GM19463 (cell line): ENCODE measurements at regions not wholly inside any gene's neighbourhood (a gene's known extent, or its start where the extent isn't known, plus 50 kb on each side); places are given as distances from the start of the nearest gene placed in this dataset.
"Not testable (repeated sequence)": the region's sequence is repeated elsewhere in the genome, so short reads cannot be mapped to it uniquely, and the experiment has no call there.

Experiments used
- ATAC-seq: cut with Tn5 transposase; IDR thresholded peaks from one replicate; pipeline ENCODE4 v1.9.1; 2021; ENCODE audit warnings: mild to moderate bottlenecking, moderate library complexity; ENCODE audit not compliant: unreplicated experiment

GRCh38 chrX:78603908-78604307, 55.2 kb downstream of the RTL3 start:
- ATAC-seq: no peak

DNA sequence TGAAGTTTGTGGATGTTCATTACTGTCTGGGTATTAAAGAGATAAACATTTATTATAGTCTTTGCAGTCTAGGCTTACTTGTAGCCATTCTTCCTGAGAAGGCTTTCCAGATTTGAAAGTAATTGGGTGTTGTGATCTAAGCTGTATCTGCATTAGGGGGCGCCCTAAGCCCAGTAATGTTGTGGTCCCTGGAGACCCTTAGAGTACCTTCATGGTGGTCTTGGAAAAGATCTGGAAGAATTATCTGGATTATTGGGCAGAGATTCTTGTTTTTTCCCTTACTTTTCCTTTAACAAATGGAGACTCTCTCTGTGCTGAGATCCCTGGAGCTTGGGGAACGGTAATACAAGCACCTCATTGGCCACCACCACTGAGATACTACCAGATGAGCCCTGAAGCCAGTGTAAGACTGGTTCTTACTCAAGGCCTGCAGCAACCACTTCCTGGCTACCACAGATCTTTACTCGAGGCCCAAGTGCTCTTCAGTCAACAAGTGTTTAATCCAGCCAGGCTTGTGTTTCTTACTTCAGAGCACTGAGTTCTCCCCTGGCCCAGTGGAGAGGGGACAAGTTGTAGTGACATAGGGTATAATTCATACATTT, 63.1 kb downstream of the RTL3 start:
- ATAC-seq: no peak

- ATAC-seq: no peak
Measured at GRCh38 chrX:78593701-78594100, 65.4 kb downstream of the RTL3 start.

- no peak for ATAC-seq
Measured at GRCh38 chrX:78592030-78592429, 67.1 kb downstream of the RTL3 start.

- no peak for ATAC-seq
Measured at GRCh38 chrX:78574306-78574705, 84.8 kb downstream of the RTL3 start.

DNA sequence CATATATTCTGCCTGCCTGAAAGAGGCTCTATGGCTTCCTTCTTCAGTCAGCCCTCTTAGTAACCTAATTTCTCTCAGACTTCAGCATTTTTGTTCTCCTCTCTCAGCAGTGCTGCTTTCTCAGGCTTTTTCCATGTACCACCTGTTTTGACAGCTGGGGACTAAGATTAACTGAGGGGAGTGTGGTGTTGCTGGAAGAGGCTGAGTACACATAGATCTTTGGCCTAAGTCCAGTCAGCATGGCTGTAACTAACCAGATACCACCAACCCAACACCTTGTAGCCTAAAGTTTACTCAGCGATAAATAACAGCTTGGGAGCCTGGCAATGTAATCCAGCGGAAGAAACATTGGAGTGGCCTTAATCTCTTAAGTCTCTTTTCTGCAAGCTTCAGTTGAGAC, 85.5 kb downstream of the RTL3 start:
- ATAC-seq: no peak

DNA sequence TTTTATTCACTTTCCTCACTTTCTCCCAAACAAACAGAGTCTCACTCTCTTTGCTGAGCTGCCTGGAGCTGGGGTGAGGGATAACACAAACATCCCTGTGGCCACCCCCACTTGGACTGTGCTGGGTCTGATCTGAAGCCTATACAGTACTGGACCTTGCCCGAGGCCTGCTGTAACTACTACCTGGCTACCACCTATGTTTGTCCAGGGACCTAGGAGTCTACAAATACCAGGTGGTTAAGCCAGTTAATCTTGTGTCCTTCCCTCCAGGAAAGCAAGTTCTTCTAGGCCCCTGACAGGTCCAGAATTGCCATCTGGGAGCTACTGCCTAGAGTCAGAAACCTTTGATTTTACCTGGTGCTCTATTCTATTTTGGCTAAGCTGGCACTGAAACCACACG, 87.3 kb downstream of the RTL3 start:
- ATAC-seq: no peak

- no peak for ATAC-seq
Measured at GRCh38 chrX:78555401-78555980, 103.6 kb downstream of the RTL3 start.

DNA sequence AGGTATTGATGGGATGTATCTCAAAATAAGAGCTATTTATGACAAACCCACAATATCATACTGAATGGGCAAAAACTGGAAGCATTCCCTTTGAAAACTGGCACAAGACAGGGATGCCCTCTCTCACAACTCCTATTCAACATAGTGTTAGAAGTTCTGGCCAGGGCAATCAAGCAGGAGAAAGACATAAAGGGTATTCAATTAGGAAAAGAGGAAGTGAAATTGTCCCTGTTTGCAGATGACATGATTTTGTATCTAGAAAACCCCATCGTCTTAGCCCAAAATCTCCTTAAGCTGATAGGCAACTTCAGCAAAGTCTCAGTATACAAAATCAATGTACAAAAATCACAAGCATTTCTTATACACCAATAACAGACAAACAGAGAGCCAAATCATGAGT, 106.5 kb downstream of the RTL3 start:
- not testable (repeated sequence) for ATAC-seq

- ATAC-seq: no peak
Measured at GRCh38 chrX:78548012-78548411, 111.1 kb downstream of the RTL3 start.

DNA sequence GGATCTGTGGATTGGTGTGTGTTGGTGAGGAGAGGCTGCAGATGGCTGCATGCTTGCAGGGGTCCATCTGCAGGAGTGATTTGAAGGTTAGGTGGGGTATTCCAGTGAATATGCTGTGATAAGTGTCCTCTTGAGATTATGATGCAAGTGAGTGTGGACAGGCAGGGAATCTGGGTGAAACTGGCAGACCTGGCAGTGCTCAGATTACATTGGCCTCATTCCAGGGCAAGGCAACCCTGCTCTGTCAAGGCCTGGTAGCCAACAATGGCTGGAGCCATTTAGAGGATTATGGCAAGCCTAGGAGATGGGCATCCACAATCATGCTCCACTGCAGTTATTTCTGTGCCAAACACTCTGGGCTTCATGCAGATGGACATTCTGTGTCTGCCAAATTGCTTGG, 113.9 kb downstream of the RTL3 start:
- ATAC-seq: no peak

DNA sequence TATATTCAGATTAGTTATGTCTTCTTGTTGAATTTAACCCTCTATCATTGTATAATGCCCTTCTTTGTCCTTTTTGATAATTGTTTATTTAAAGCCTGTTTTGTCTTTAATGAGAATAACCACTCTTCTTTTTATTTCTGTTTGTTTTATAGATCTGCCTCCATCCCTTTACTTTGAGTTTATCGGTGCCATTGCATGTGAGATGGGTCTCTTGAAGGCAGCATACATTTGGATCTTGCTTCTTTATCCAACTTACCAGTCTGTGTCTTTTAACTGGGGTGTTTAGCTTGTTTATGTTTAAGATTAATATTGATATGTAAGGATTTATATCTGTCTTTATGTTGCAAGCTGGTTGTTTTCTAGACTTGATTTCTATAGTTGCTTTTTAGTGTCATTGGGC, 115.8 kb downstream of the RTL3 start:
- ATAC-seq: no peak

GRCh38 chrX:78540171-78540570, 119.0 kb downstream of the RTL3 start:
- ATAC-seq: no peak

- ATAC-seq: no peak
Measured at GRCh38 chrX:78534221-78534620, 124.9 kb downstream of the RTL3 start.

DNA sequence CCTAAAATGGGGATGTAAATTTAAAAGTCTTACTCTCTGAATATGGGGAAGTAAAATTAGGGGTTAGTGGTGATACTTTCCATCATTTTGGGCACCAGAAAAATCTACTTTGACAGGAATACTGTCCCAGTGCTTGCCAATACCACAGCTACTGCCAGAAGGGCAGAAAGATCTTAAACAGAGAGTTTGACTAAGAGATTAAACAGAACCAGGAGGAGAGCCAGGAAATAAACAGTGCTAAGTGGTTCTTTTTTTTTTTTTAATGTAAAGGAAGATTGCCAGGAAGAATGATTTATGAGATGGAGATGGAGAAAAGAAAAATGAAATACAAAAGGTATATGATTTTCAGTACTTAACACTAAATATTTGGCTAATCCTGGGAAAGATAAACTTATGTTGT, 126.8 kb downstream of the RTL3 start:
- no peak for ATAC-seq

DNA sequence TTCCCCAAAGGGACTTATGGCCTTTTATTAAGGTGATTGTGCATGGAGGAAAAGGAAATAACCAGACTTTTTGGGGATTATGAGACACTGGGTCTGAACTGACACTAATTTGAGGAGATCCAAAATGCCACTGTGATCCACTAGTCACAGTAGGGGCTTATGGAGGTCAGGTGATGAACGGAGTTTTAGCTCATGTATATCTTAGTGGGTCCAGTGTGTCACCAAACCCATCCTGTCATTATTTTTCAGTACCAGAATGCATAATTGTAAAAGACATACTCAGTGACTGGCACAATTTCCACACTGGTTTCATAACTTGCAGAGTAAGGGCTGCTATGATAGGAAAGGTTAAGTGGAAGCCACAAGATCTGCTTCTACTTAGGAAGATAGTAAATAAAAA, 131.3 kb downstream of the RTL3 start:
- ATAC-seq: no peak

- ATAC-seq: peak; percentile 50
Measured at GRCh38 chrX:78527263-78527662, 131.9 kb downstream of the RTL3 start.

DNA sequence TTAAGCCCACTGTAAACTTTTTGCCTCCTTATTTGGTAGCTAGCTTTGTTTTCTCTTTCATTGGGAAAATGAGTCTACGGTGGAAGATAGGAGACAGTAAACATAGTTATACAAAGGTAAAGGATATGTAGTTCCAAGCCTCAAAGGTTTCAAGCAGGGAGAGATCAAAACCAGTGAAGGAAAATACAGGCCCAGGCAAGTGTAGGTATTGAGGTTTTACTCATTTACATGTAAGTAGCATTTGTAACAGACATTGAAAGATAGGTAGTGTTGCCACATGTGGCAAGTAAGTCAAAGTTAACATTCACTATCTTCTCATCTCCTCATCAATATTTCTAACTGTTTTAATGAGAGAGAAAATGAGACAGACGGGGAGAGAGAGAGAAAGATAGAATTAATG, 136.5 kb downstream of the RTL3 start:
- no peak for ATAC-seq

DNA sequence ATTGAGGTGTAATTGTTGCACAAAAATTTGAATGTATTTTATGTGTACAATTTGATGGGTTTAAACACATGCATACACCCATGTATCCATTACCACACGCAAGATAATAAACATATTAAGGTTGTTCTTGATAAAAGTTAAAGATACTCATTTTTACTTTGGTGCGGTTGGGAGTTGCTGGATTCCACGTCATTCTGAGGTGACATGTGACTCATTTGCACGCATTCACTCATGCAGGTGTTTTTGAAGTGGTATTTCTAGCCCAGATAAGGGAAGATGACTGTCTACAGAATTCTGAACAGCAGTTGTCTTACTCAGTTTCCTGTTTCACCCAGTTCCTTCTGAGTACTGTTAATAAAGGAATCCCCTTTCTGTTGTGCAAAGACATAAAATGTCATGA, 142.0 kb downstream of the RTL3 start:
- peak; percentile 72 for ATAC-seq

DNA sequence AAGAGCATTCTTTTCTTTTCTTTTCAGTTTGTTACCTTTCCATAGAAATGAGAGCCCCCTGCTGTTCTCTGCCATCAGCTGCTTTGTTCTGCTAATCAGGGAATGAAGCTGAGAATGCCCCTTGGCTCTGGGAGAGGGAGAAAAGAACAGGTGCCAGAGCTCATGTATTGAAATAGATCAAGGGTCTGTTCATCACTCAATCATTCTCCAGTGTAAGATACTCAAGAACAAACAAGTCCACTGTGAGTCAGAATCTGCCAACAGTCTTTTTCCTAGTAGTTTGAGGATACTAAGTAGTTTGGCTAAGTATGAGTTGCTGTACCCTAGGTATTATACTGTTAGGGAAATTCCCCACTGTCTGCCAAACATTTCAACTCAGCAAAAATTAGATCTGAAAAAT, 144.3 kb downstream of the RTL3 start:
- no peak for ATAC-seq

- no peak for ATAC-seq
Measured at GRCh38 chrX:78513971-78514738, 145.0 kb downstream of the RTL3 start.

- ATAC-seq: no peak
Measured at GRCh38 chrX:78506248-78506647, 152.9 kb downstream of the RTL3 start.
